K562 (cell line): ENCODE measurements at regions not wholly inside any gene's neighbourhood (a gene's known extent, or its start where the extent isn't known, plus 50 kb on each side); places are given as distances from the start of the nearest gene placed in this dataset.

Experiments used
- ATAC-seq: fragments of 200-7000 bp; cut with Tn5 transposase; 3 replicates; pipeline ENCODE4 v1.9.1; 2020; ENCODE audit warnings: moderate library complexity
- BruUV-seq: library from RNA; stranded (reverse); fragments of 400-500 nt; replicated peaks from 2 replicates; lab custom pipeline; 2021; lab: Mats Ljungman, UMichigan
- CTCF ChIA-PET: fragments of 300-600 bp; formaldehyde crosslinking; extraction: SDS; loops from one replicate; lab custom pipeline; 2021; ENCODE audit warnings: low intra/inter-chr PET ratio; lab: Yijun Ruan, JAX
- POLR2A ChIA-PET: fragments of 300-600, 350-650 bp; sonication (Branson Sonifier 250); formaldehyde crosslinking; extraction: SDS; loops from one replicate; lab custom pipeline; 2021; ENCODE audit warnings: antibody characterized with exemption, inconsistent platforms; lab: Yijun Ruan, JAX
- DNase-seq, 4 experiments: peaks; one replicate each; pipeline versions ENCODE4 v3.0.0 to v3.0.0-alpha.2; 2011 to 2018; ENCODE audit warnings: low spot score in 3 of 4, mixed read lengths in 3 of 4; ENCODE audit errors: extremely low read depth in 1 of 4
- FAIRE-seq: peaks from 2 replicates; lab custom pipeline; 2011; peaks lifted over from hg19 to GRCh38; lab: Jason Lieb, UNC
- H2AFZ ChIP-seq: 2 replicates; pipeline ENCODE4 v1.6.0; 2011; ENCODE audit warnings: low read depth, low read length, control low read depth, inconsistent platforms
- H3K27ac ChIP-seq: fragments of 200-600 bp; 3 replicates; pipeline ENCODE4 v1.8.0; 2011; ENCODE audit warnings: low read depth, mild to moderate bottlenecking, control low read depth, inconsistent platforms, low read length, moderate library complexity, mixed read lengths; ENCODE audit errors: extremely low read depth
- H3K27me3 ChIP-seq, 2 experiments: fragments of 300-600 bp in 1 of 2; 2 replicates in 1 of 2; 3 replicates in 1 of 2; pipeline versions ENCODE4 v1.6.0 to v1.8.0; 2011; ENCODE audit warnings: inconsistent platforms in 2 of 2, low read length in 2 of 2, mild to moderate bottlenecking in 1 of 2, mixed read lengths in 1 of 2, moderate library complexity in 1 of 2; ENCODE audit not compliant: control insufficient read depth in 2 of 2, insufficient read depth in 2 of 2
- H3K36me3 ChIP-seq: fragments of 300-600 bp; 3 replicates; pipeline ENCODE4 v1.8.0; 2011; ENCODE audit warnings: mild to moderate bottlenecking, low read length, inconsistent platforms; ENCODE audit not compliant: control insufficient read depth, insufficient read depth
- H3K4me1 ChIP-seq, 2 experiments: fragments of 200-600 bp in 1 of 2; replicated peaks in 1 of 2; 2 replicates in 1 of 2; 3 replicates in 1 of 2; pipeline versions ENCODE4 v1.5.1 to v1.8.0; 2011; ENCODE audit warnings: inconsistent platforms in 2 of 2, low read length in 2 of 2, mild to moderate bottlenecking in 1 of 2, mixed read lengths in 1 of 2, moderate library complexity in 1 of 2; ENCODE audit not compliant: control insufficient read depth in 2 of 2, insufficient read depth in 2 of 2
- H3K4me2 ChIP-seq: 2 replicates; pipeline ENCODE4 v1.6.1; 2011; ENCODE audit warnings: low read length, control low read depth, inconsistent platforms, mixed read lengths; ENCODE audit not compliant: insufficient read depth
- H3K4me3 ChIP-seq: fragments of 200-600 bp; sonication (generic), shearing (Covaris generic); 2 replicates; pipeline ENCODE4 v1.5.1; 2016; ENCODE audit warnings: control low read depth, inconsistent platforms
- H3K79me2 ChIP-seq: fragments of 200-600 bp; 3 replicates; pipeline ENCODE4 v1.8.0; 2011; ENCODE audit warnings: low read length, inconsistent platforms; ENCODE audit not compliant: control insufficient read depth, insufficient read depth
- H3K9ac ChIP-seq, 2 experiments: 2 replicates each; pipeline versions ENCODE4 v1.6.0 to v1.6.1; 2011; ENCODE audit warnings: low read depth in 2 of 2, low read length in 2 of 2, control low read depth in 1 of 2, inconsistent platforms in 1 of 2, mild to moderate bottlenecking in 1 of 2, mixed read lengths in 1 of 2; ENCODE audit not compliant: insufficient read depth in 1 of 2
- H3K9me1 ChIP-seq: one replicate; pipeline ENCODE4 v1.6.0; 2011; ENCODE audit warnings: inconsistent platforms, mild to moderate bottlenecking, low read length, moderate library complexity; ENCODE audit not compliant: control insufficient read depth, insufficient read depth
- H3K9me3 ChIP-seq: replicated peaks from 2 replicates; pipeline ENCODE4 v1.5.1; 2011; ENCODE audit warnings: low read depth, low read length, inconsistent platforms; ENCODE audit not compliant: control insufficient read depth, insufficient read depth
- H4K20me1 ChIP-seq: replicated peaks from 2 replicates; pipeline ENCODE4 v1.6.1; 2011; ENCODE audit warnings: low read length, inconsistent platforms, mixed read lengths; ENCODE audit not compliant: control insufficient read depth, insufficient read depth
- CAMTA2 ChIP-seq: fragments of 250-450 bp; sonication (Bioruptor Pico); conservative IDR thresholded peaks from 2 replicates; pipeline ENCODE4 v1.5.1; 2022
- CXXC5 ChIP-seq: fragments of 250-450 bp; sonication (Bioruptor Pico); IDR thresholded peaks from 2 replicates; pipeline ENCODE4 v1.8.0; 2022; ENCODE audit warnings: inconsistent platforms, mild to moderate bottlenecking, moderate library complexity
- E2F3 ChIP-seq: fragments of 250-450 bp; sonication (Bioruptor Pico); IDR thresholded peaks from 2 replicates; pipeline ENCODE4 v1.4.0; 2020; ENCODE audit warnings: mild to moderate bottlenecking
- ELF2 ChIP-seq: fragments of 250-450 bp; sonication (Bioruptor Pico); IDR thresholded peaks from 2 replicates; pipeline ENCODE4 v1.5.0; 2021; ENCODE audit warnings: mild to moderate bottlenecking
- EZH2 ChIP-seq: IDR thresholded peaks from 2 replicates; pipeline ENCODE4 v1.6.1; 2012; ENCODE audit warnings: low read depth, mild to moderate bottlenecking, inconsistent platforms, low read length, borderline replicate concordance
- FOS ChIP-seq: IDR thresholded peaks from 3 replicates; pipeline ENCODE4 v1.6.1; 2011; ENCODE audit not compliant: insufficient read length; ENCODE audit errors: extremely low read depth
- FOXO4 ChIP-seq: fragments of 450-650 bp; formaldehyde crosslinking; IDR thresholded peaks from 2 replicates; pipeline ENCODE4 v1.4.0; 2020; ENCODE audit warnings: mild to moderate bottlenecking, moderate library complexity
- MYC ChIP-seq, 2 experiments: fragments of 250-450 bp in 1 of 2; sonication (Bioruptor Pico) in 1 of 2; IDR thresholded peaks; 2 replicates each; pipeline versions ENCODE4 v1.5.1 to v1.6.1; 2012 to 2021; ENCODE audit warnings: low read depth in 2 of 2, borderline replicate concordance in 1 of 2, improper control_type of control experiment in 1 of 2, low read length in 1 of 2, mild to moderate bottlenecking in 1 of 2, moderate library complexity in 1 of 2
- NFIX ChIP-seq: fragments of 250-450 bp; sonication (Bioruptor Pico); IDR thresholded peaks from 2 replicates; pipeline ENCODE4 v1.4.0; 2020; ENCODE audit warnings: low read depth, mild to moderate bottlenecking, moderate library complexity
- NUFIP1 ChIP-seq: fragments of 450-650 bp; IDR thresholded peaks from 2 replicates; pipeline ENCODE4 v1.6.1; 2018; ENCODE audit not compliant: partially characterized antibody
- PCBP1 ChIP-seq: fragments of 200-400 bp; formaldehyde crosslinking; IDR thresholded peaks from 2 replicates; pipeline ENCODE4 v1.6.1; 2018; ENCODE audit warnings: mild to moderate bottlenecking, low read depth, low read length; ENCODE audit not compliant: poor library complexity, severe bottlenecking
- PPARD ChIP-seq: fragments of 250-450 bp; sonication (Bioruptor Pico); IDR thresholded peaks from 2 replicates; pipeline ENCODE4 v1.8.0; 2022; ENCODE audit warnings: inconsistent platforms, mild to moderate bottlenecking, moderate library complexity
- PTTG1 ChIP-seq: fragments of 450-650 bp; IDR thresholded peaks from 2 replicates; pipeline ENCODE4 v1.6.1; 2016; ENCODE audit warnings: low read depth, mild to moderate bottlenecking, missing genetic modification characterization, missing compliant biosample characterization
- RNF2 ChIP-seq: sonication (generic); IDR thresholded peaks from 2 replicates; pipeline ENCODE4 v1.6.1; 2016
- SIX5 ChIP-seq, 2 experiments: IDR thresholded peaks; 2 replicates each; pipeline ENCODE4 v1.6.1; 2011; ENCODE audit warnings: low read length in 2 of 2, borderline replicate concordance in 1 of 2, low read depth in 1 of 2, mild to moderate bottlenecking in 1 of 2, moderate library complexity in 1 of 2; ENCODE audit not compliant: insufficient read depth in 1 of 2
- ZFX ChIP-seq: sonication (generic); formaldehyde crosslinking; IDR thresholded peaks from 2 replicates; pipeline ENCODE4 v1.8.0; 2022; ENCODE audit warnings: mild to moderate bottlenecking, missing genetic modification reagents, moderate library complexity
- ZNF41 ChIP-seq: fragments of 250-450 bp; sonication (Bioruptor Pico); conservative IDR thresholded peaks from 2 replicates; pipeline ENCODE4 v1.4.0; 2020; ENCODE audit warnings: mild to moderate bottlenecking
- ZNF644 ChIP-seq: fragments of 200-800 bp; sonication (Bioruptor generic); IDR thresholded peaks from 2 replicates; pipeline ENCODE4 v1.6.1; 2016; ENCODE audit warnings: low read depth, missing genetic modification characterization, missing compliant biosample characterization
- WGBS: fragments of 100-300 bp; shearing (Covaris generic); methylation state at CpG from one replicate; pipeline ENCODE4 v1.1.6; 2016; ENCODE audit warnings: low coverage, mixed read lengths; ENCODE audit not compliant: insufficient coverage; ENCODE audit errors: missing lambda C conversion rate; 5-methylcytosine and 5-hydroxymethylcytosine counted together
- in situ Hi-C: fragments of 300-500 bp; cut with MboI; formaldehyde crosslinking; loops from 4 replicates; pipeline ENCODE4 v1.15.0; 2018; ENCODE audit warnings: inconsistent platforms, mixed read lengths
- intact Hi-C: fragments of 100-400 bp; cut with micrococcal nuclease; formaldehyde crosslinking; loops from 2 replicates; pipeline ENCODE4 v1.14.2; 2022
- TF ChIP-seq, protein P1 (sequence below): fragments of 450-650 bp; IDR thresholded peaks from 2 replicates; pipeline ENCODE4 v1.6.1; 2016; ENCODE audit warnings: borderline replicate concordance

- peak overlapping the region; percentile 92 for H3K4me2 ChIP-seq
- peak overlapping the region; percentile 85 for H3K27ac ChIP-seq
- in situ Hi-C loops (no loop called here), intact Hi-C loops (loop anchor here (1.0 to 2.0 kb wide), 8 partner anchors 33 to 989 kb away; a partner anchor contains a TSS)
- no peaks in the 10 kb centered on the region for H3K9me1 ChIP-seq
- H3K9ac ChIP-seq, result peak overlapping the region; percentile 83 to 98
- peaks cover 28% of the 10 kb centered on the region for H4K20me1 ChIP-seq
- peaks cover 17% of the 10 kb centered on the region for H3K36me3 ChIP-seq
- ATAC-seq, result peak; percentile 77
- BruUV-seq, result TSS peak; percentile 99
- no peaks in the 10 kb centered on the region for H3K9me3 ChIP-seq
- under 1% methylated on average over 29 of the region's 29 CpGs for WGBS
- peak in 3 of 4 experiments; percentile 66 to 94 (median 73) for DNase-seq
- ChIA-PET CTCF (no interaction called here), POLR2A (interaction anchor here (0.5 to 10.4 kb wide), 65 partner anchors 10 to 1735 kb away, joined by 3 to 465 read pairs (median 5); partner anchors contain the start of gene HFE)
- H3K4me1 ChIP-seq, result peaks cover 12 to 24% of the 10 kb centered on the region in 2 experiments; a peak in 4 of 5 replicates
- no peak overlapping the region for H2AFZ ChIP-seq
- H3K4me3 ChIP-seq, result peak overlapping the region; percentile 65
- peak; percentile 92 for FAIRE-seq
- H3K79me2 ChIP-seq, result peaks cover 62% of the 10 kb centered on the region
- no peaks in the 10 kb centered on the region for H3K27me3 ChIP-seq
- TF ChIP-seq SIX5 (IDR thresholded peaks at IDR 0.05; ENCODE audit: borderline replicate concordance in 1 of 2, insufficient read depth in 1 of 2, low read depth in 1 of 2, low read length in 2 of 2) (no peak), CAMTA2 (0 out of 2 replicates have a peak, but pooled peaks have one; percentile 82), FOS (peak; percentile 90), ZFX (no peak; the same call in 1 of the 2 replicates), NUFIP1 (no peak), NFIX (CRISPR knock-in tag) (no peak), ZNF644 (tag) (no peak; the same call in 1 of the 2 replicates), MYC (IDR thresholded peaks at IDR 0.05; ENCODE audit: low read depth, low read length) (peak; percentile 40; the same call in 1 of the 2 replicates), MYC (CRISPR knock-in tag; IDR thresholded peaks at IDR 0.05; ENCODE audit: borderline replicate concordance, low read depth) (no peak), FOXO4 (CRISPR knock-in tag) (peak; percentile 92), CXXC5 (CRISPR knock-in tag) (peak; percentile 41), PPARD (CRISPR knock-in tag) (no peak), PCBP1 (no peak), EZH2 (no peak), PTTG1 (no peak), RNF2 (no peak), E2F3 (no peak), ELF2 (no peak), ZNF41 (CRISPR knock-in tag) (peak; percentile 40; the same call in 1 of the 2 replicates)
- TF ChIP-seq, protein P1, sequence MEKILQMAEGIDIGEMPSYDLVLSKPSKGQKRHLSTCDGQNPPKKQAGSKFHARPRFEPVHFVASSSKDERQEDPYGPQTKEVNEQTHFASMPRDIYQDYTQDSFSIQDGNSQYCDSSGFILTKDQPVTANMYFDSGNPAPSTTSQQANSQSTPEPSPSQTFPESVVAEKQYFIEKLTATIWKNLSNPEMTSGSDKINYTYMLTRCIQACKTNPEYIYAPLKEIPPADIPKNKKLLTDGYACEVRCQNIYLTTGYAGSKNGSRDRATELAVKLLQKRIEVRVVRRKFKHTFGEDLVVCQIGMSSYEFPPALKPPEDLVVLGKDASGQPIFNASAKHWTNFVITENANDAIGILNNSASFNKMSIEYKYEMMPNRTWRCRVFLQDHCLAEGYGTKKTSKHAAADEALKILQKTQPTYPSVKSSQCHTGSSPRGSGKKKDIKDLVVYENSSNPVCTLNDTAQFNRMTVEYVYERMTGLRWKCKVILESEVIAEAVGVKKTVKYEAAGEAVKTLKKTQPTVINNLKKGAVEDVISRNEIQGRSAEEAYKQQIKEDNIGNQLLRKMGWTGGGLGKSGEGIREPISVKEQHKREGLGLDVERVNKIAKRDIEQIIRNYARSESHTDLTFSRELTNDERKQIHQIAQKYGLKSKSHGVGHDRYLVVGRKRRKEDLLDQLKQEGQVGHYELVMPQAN, result peak; percentile 62; the same call in 1 of the 2 replicates
These were observed 70.2 kb downstream of the HFE start for GRCh38 chr6:26157251-26158075.
